ENCODE measurements at regions not wholly inside any gene's neighbourhood (a gene's known extent, or its start where the extent isn't known, plus 50 kb on each side); places are given as distances from the start of the nearest gene placed in this dataset.

- no peak overlapping the region for H3K9ac ChIP-seq (ENCODE audit: low read length)
- H3K27ac ChIP-seq (ENCODE audit: low read depth, low read length): no peak overlapping the region
- no peak overlapping the region for H3K4me3 ChIP-seq (replicated peaks in 1 of 2; ENCODE audit: low read depth in 1 of 2, low read length in 2 of 2)
- ChIA-PET RAD21 (ENCODE audit: low non-redundant PET in 1 of 2, low total read pairs in 2 of 2, uncharacterized antibody in 2 of 2, unreplicated experiment in 2 of 2) (no interaction called here), POLR2A (no interaction called here), CTCF (no interaction called here)
- H3K9me2 ChIP-seq (ENCODE audit: insufficient read depth): no peaks in the 10 kb centered on the region
- no peaks in the 10 kb centered on the region; a peak in 1 of 4 replicates for H3K4me1 ChIP-seq (ENCODE audit: control insufficient read depth in 1 of 2, insufficient read depth in 2 of 2, low read length in 2 of 2)
- H3K79me2 ChIP-seq (ENCODE audit: insufficient read depth, low read length): no peaks in the 10 kb centered on the region
- H3K4me2 ChIP-seq (ENCODE audit: low read length): no peak overlapping the region
- no peaks in the 10 kb centered on the region for H3K9me3 ChIP-seq (ENCODE audit: control insufficient read depth in 1 of 2, insufficient read depth in 1 of 2, low read depth in 1 of 2, low read length in 2 of 2)
- H3K36me3 ChIP-seq (ENCODE audit: control insufficient read depth in 1 of 2, insufficient read depth in 2 of 2, low read length in 2 of 2): no peaks in the 10 kb centered on the region
- TF ChIP-seq SP1 (IDR thresholded peaks at IDR 0.05; ENCODE audit: low read depth) (no peak), ATF3 (IDR thresholded peaks at IDR 0.05) (no peak), CTCF (IDR thresholded peaks at IDR 0.05 in 2 of 3, conservative IDR thresholded peaks at IDR 0.05 in 1 of 3; ENCODE audit: borderline replicate concordance in 1 of 3, insufficient read depth in 1 of 3, low read depth in 2 of 3, low read length in 2 of 3) (no peak), TCF7L2 (IDR thresholded peaks at IDR 0.05; ENCODE audit: borderline replicate concordance, extremely low read depth, insufficient read depth, insufficient read length) (no peak)
- intact Hi-C loops (cut with micrococcal nuclease): loop anchor here (5.0 kb wide), 1 partner anchor 815 kb away; no protein-coding TSS in a partner anchor
- H4K20me1 ChIP-seq (ENCODE audit: insufficient read depth): no peaks in the 10 kb centered on the region
- DNase-seq (ENCODE audit: low read depth, low spot score): no peak
- BruUV-seq (replicated peaks): no TSS peak
- H2AFZ ChIP-seq (ENCODE audit: low read depth, low read length, poor library complexity, severe bottlenecking): no peak overlapping the region
- ATAC-seq: no peak
- H3K27me3 ChIP-seq (ENCODE audit: insufficient read depth, low read length): no peaks in the 10 kb centered on the region
These were observed 867.6 kb upstream of the PCDH7 start for GRCh38 chr4:29852537-29852936.

GRCh38 chr4:29853833-29854232, 866.3 kb upstream of the PCDH7 start:
- CTCF ChIA-PET: no interaction called here
- Histone ChIP-seq H3K27ac (ENCODE audit: low read depth, low read length) (no peak overlapping the region), H3K27me3 (ENCODE audit: insufficient read depth, low read length) (no peaks in the 10 kb centered on the region), H3K4me2 (ENCODE audit: low read length) (no peak overlapping the region), H3K9me2 (ENCODE audit: insufficient read depth) (no peaks in the 10 kb centered on the region), H3K9ac (ENCODE audit: low read length) (no peak overlapping the region), H3K4me1 (ENCODE audit: control insufficient read depth in 1 of 2, insufficient read depth in 2 of 2, low read length in 2 of 2) (no peaks in the 10 kb centered on the region), H2AFZ (ENCODE audit: low read depth, low read length, poor library complexity, severe bottlenecking) (no peak overlapping the region), H3K79me2 (ENCODE audit: insufficient read depth, low read length) (no peaks in the 10 kb centered on the region), H3K36me3 (ENCODE audit: control insufficient read depth in 1 of 2, insufficient read depth in 2 of 2, low read length in 2 of 2) (no peaks in the 10 kb centered on the region), H4K20me1 (ENCODE audit: insufficient read depth) (no peaks in the 10 kb centered on the region), H3K4me3 (replicated peaks in 1 of 2; ENCODE audit: low read depth in 1 of 2, low read length in 2 of 2) (no peak overlapping the region), H3K9me3 (ENCODE audit: control insufficient read depth in 1 of 2, insufficient read depth in 1 of 2, low read depth in 1 of 2, low read length in 2 of 2) (no peaks in the 10 kb centered on the region)
- intact Hi-C loops (cut with micrococcal nuclease): loop anchor here (5.0 kb wide), 1 partner anchor 813 kb away; no protein-coding TSS in a partner anchor
- POLR2A ChIA-PET: no interaction called here
- RAD21 ChIA-PET (ENCODE audit: low non-redundant PET in 1 of 2, low total read pairs in 2 of 2, uncharacterized antibody in 2 of 2, unreplicated experiment in 2 of 2): no interaction called here
- DNase-seq (ENCODE audit: low read depth, low spot score): no peak
- BruUV-seq (replicated peaks): no TSS peak
- ATAC-seq: no peak
- no peak for TF ChIP-seq SP1 (IDR thresholded peaks at IDR 0.05; ENCODE audit: low read depth)
- TF ChIP-seq POLR2A (IDR thresholded peaks at IDR 0.05; ENCODE audit: borderline replicate concordance, extremely low read depth, insufficient read depth, insufficient read length): no peak
- TF ChIP-seq ZBTB33 (IDR thresholded peaks at IDR 0.05; ENCODE audit: extremely low read depth, insufficient replicate concordance, low read length): no peak
- no peak for TF ChIP-seq YY1 (IDR thresholded peaks at IDR 0.05; ENCODE audit: extremely low read depth, insufficient replicate concordance, low read depth, low read length)
- TF ChIP-seq CEBPB (IDR thresholded peaks at IDR 0.05; ENCODE audit: low read depth): no peak
- no peak for TF ChIP-seq FOSL1 (IDR thresholded peaks at IDR 0.05; ENCODE audit: low read depth)
- no peak for TF ChIP-seq ZNF274 (IDR thresholded peaks at IDR 0.05; ENCODE audit: low read depth, low read length)
- TF ChIP-seq RAD21 (IDR thresholded peaks at IDR 0.05; ENCODE audit: low read depth): no peak
- no peak for TF ChIP-seq JUND (IDR thresholded peaks at IDR 0.05)
- no peak for TF ChIP-seq SRF (IDR thresholded peaks at IDR 0.05; ENCODE audit: low read depth)
- TF ChIP-seq EGR1 (IDR thresholded peaks at IDR 0.05; ENCODE audit: low read depth): no peak

All from HCT116 (cell line).